HG03066 (cell line): ENCODE measurements at regions not wholly inside any gene's neighbourhood (a gene's known extent, or its start where the extent isn't known, plus 50 kb on each side); places are given as distances from the start of the nearest gene placed in this dataset.
"Not testable (repeated sequence)": the region's sequence is repeated elsewhere in the genome, so short reads cannot be mapped to it uniquely, and the experiment has no call there.

ENCODE experiments used
- ATAC-seq: cut with Tn5 transposase; IDR thresholded peaks from one replicate; pipeline ENCODE4 v1.9.1; 2021; ENCODE audit warnings: low read depth; ENCODE audit not compliant: unreplicated experiment

- ATAC-seq, result no peak
Observed at GRCh38 chr7:96921231-96921630, 84.1 kb upstream of the DLX6 start.

- ATAC-seq, result no peak
Observed at GRCh38 chr7:96921771-96922170, 83.6 kb upstream of the DLX6 start.

GRCh38 chr7:96923345-96923744 is 82.0 kb upstream of the DLX6 start:
- ATAC-seq, result not testable (repeated sequence)

- ATAC-seq, result no peak
Observed at GRCh38 chr7:96927131-96927530, 78.2 kb upstream of the DLX6 start.

GRCh38 chr7:96928965-96929364 is 76.4 kb upstream of the DLX6 start:
- ATAC-seq, result no peak

DNA sequence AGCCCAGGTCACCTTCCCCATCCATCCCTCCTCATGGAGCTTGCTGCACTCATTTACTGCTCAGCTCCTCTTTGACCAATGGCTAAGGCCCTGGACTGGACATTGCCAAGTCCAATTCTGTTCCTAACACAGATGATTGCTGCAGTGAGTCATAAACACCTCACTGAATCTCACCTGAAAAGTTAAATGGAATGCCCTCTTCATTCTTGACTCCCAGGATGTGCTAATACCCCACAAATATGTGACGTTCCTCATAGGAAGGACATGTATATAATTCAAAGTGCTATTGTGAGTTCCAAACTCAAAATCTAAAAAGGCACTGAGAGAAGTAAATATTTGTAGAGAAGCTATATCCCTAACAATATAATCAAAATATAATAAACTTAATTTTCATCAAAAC is 73.5 kb upstream of the DLX6 start:
- ATAC-seq, result no peak

DNA sequence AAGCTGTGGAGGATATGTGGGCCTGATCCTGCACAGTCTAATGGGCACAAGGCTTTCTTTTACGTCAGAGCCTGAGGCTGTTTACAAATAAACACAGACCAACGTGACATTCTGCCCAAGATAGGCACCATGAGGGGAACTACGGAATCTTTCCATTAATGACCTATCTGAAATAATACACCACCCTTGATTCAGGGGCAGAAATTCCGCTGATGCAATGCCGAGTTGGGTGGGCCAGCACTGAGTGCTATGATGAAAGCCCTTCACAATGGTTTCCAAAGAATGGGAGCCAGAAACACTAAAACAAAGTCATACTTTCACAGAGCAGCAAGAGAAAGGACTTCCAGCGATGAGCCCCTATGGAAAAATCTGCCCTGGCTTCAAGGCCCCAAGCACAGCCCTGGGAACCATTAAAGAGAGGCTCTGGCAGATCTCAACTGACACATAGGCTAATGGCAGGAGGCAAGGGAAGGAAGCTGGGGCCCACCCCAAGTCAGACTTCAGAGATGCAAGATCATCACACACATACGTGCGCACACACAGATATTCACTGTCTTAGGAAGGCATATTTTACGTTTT is 72.2 kb upstream of the DLX6 start:
- ATAC-seq, result no peak

DNA sequence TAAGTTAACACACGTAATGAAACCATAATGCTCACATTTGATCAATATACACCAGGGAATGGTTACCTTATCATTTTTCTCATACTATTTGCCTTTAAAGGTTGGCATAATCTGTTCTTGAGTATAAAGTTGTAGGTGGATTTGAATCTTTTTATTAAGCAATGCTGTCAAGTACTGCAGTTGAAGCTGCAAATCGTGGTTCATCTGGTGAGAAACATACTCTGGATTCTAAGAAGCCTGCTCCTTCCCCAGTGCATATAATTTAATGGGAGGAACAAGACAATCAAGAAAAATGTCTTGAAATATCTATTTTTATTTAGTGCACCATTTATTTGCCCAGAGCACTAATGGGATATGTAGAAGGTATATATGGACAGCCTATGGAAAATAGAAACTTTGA is 68.7 kb upstream of the DLX6 start:
- ATAC-seq, result no peak

DNA sequence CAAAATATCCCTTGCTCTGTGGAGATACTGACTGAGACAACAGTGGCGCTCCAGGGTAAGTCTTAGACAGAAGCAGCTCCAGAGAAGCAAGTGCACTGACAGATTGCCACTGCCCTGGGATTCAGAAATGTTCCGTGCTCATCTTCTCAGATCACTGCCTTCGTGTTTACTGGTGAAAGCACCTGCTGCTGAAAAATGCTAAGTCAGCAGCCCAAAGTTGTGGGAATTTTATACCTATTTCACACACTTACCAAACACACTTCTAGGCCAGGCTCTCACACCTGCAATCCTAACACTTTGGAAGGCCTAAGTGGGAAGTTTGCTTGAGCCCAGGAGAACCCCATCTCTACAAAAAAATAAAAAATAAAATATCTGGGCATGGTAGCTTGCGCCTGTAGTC is 63.2 kb upstream of the DLX6 start:
- ATAC-seq, result no peak

DNA sequence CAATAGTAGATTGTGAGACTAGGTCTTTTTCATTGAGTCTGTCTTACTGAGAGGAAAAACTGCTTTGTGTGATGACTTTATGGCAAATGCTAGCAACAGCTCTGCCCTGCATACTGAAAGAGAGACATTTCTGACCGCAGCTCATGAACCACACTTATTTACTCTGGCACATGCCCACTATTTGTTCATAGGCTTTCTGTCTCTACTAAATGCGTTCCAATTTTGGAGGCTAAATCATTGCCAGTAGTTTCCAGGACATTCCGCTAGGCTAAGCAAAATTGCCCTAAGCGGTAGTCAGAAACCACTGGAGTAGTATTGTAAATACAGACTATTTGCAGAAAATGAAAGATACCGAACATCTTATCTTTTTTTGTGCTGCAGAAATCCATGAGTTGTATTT is 55.6 kb upstream of the DLX6 start:
- no peak for ATAC-seq

DNA sequence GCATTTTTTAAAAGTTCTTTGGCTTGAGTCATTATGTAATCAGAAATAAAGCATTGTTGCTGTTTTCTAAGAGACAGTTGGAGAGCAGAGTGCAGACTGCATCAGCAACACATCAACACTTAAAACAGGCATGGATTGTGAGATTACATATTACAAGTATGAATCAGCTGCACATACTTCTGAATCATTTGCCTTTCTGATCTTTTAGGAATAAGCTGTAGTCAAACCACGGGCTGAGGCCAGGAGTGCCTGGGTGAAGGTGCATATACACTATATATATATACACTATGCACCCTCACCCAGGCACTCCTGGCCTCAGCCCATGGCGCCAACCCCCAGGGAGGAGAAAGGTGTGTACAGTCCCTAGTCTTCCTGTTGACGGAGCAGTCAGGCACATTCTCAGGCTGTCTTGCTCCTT is 52.4 kb upstream of the DLX6 start:
- ATAC-seq, result no peak

DNA sequence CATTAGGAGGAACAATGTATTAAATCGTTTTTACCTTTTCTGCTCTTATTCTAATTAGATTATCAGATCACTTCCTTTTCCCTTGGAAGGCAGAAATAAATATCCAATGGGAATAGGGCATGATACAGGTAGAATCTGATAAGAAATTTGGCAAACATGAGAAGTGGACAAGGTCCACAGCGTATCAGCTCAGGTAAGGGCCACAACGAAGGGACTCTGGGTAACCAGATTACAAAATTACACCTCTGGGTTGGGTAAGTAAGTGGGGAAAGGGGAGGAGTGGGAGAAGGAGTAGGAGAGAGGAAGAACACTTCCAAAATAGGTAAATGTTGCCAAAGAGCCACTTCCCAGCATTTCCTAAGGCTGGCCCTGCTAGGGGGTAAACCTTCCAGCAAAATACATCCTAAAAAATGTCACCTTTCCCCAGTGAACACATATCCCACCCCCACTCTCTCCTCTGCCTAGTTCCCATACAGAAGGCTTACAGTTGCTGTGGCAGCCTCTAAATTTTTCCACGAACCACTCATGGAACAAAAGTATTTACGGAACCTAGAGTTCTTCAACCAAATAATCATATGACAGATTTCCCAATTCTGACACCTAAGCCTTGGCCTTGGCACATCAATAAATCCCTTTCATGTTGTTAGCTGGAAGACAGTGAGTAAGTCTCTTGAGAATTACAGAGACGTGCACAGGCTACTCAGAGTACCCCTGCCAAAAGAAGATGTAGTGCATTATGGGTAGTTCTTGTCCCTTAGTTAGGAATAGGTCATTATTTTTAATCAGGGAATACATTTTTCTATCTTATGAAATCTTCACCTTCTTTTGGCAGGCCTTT is 51.5 kb upstream of the DLX6 start:
- no peak for ATAC-seq
